ENCODE measurements at regions not wholly inside any gene's neighbourhood (a gene's known extent, or its start where the extent isn't known, plus 50 kb on each side); places are given as distances from the start of the nearest gene placed in this dataset.

DNA sequence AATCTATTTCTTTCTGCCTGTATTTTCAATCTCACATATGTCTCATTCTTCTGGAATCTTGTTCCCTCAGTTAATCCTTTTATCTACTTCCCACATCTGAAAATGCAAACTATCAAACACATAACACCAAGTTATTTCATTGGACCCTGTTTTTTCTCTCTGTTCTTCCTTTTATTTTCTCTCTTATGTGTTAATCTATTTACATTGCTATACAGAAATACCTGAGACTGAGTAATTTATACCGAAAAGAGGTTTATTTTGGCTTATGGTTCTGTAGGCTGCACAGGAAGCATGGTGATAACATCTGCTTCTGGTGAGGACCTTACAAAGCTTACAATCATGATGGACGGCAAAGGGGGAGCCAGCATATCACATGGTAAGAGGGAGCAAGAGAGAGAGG, 247.6 kb downstream of the TGFB2 start (continued):
- TF ChIP-seq POLR2AphosphoS5 (IDR thresholded peaks at IDR 0.05; ENCODE audit: low read depth, low read length): no peak
- TF ChIP-seq, protein P1, sequence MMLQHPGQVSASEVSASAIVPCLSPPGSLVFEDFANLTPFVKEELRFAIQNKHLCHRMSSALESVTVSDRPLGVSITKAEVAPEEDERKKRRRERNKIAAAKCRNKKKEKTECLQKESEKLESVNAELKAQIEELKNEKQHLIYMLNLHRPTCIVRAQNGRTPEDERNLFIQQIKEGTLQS (IDR thresholded peaks at IDR 0.05; ENCODE audit: insufficient read depth, low read depth, low read length): no peak
